ENCODE measurements at regions not wholly inside any gene's neighbourhood (a gene's known extent, or its start where the extent isn't known, plus 50 kb on each side); places are given as distances from the start of the nearest gene placed in this dataset.
"Not testable (repeated sequence)": the region's sequence is repeated elsewhere in the genome, so short reads cannot be mapped to it uniquely, and the experiment has no call there.

GRCh38 chr7:119623427-119623826 is 649.5 kb upstream of the KCND2 start:
- no peak for TF ChIP-seq CTCF (IDR thresholded peaks at IDR 0.05; ENCODE audit: low read depth, low read length)
- no peak overlapping the region for H3K4me3 ChIP-seq (ENCODE audit: low read depth, low read length)

GRCh38 chr7:119630406-119630969 is 642.5 kb upstream of the KCND2 start:
- TF ChIP-seq CTCF (IDR thresholded peaks at IDR 0.05; ENCODE audit: low read depth, low read length): no peak
- H3K4me3 ChIP-seq (ENCODE audit: low read depth, low read length): no peak overlapping the region

DNA sequence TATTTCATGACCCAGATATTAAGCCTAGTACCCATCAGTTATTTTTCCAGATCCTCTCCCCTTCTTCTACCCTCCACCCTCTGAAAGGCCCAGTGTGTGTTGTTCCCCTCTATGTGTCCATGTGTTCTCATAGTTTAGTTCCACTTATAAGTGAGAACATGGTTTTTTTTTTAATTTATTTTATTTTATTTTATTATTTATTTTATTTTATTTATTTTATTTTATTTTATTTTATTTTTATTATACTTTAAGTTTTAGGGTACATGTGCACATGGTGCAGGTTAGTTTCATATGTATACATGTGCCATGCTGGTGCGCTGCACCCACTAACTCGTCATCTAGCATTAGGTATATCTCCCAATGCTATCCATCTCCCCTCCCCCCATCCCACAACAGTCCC is 639.2 kb upstream of the KCND2 start:
- not testable (repeated sequence) for H3K4me3 ChIP-seq (ENCODE audit: low read depth, low read length)

GRCh38 chr7:119640326-119640725 is 632.6 kb upstream of the KCND2 start:
- TF ChIP-seq CTCF (IDR thresholded peaks at IDR 0.05; ENCODE audit: low read depth, low read length): no peak
- H3K4me3 ChIP-seq (ENCODE audit: low read depth, low read length): no peak overlapping the region

DNA sequence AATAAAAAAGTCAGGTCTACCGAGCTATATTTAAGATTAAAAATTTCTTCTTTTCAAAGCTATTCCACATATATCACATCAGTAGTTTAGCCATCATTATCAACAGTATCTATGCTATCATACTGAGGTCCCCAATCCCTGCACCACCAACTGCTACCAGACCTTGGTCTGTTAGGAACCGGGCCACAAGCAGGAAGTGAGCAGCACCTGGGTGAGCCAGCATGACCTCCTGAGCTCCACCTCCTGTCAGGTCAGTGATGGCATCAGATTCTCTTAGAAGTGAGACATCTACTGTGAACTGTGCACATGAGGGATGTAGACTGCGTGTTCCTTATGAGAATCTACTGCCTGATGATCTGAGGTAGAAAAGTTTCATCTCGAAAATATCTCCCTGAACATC is 632.1 kb upstream of the KCND2 start:
- TF ChIP-seq CTCF (IDR thresholded peaks at IDR 0.05; ENCODE audit: low read depth, low read length): no peak
- no peak overlapping the region for H3K4me3 ChIP-seq (ENCODE audit: low read depth, low read length)

GRCh38 chr7:119643558-119643957 is 629.4 kb upstream of the KCND2 start:
- no peak for TF ChIP-seq CTCF (IDR thresholded peaks at IDR 0.05; ENCODE audit: low read depth, low read length)
- H3K4me3 ChIP-seq (ENCODE audit: low read depth, low read length): no peak overlapping the region

DNA sequence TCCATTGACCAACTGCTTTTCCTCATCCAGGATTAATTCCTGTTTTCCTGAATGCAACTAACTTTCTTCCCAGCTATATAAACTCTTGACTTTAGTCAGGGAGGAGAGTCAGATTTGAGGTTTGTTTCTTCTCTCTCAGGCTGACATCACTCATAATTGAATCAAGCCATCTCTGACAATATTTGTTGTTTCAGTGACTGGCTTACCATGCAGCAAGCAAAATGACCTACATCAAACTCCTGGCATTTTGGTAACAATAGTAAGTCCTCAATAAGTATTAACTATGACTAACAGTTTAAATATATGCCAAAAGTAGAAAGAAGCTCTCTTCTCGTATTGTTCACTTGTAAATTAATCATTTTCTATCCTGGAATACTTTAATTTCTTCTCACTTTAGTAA is 625.7 kb upstream of the KCND2 start:
- no peak overlapping the region for H3K4me3 ChIP-seq (ENCODE audit: low read depth, low read length)
- TF ChIP-seq CTCF (IDR thresholded peaks at IDR 0.05; ENCODE audit: low read depth, low read length): no peak

DNA sequence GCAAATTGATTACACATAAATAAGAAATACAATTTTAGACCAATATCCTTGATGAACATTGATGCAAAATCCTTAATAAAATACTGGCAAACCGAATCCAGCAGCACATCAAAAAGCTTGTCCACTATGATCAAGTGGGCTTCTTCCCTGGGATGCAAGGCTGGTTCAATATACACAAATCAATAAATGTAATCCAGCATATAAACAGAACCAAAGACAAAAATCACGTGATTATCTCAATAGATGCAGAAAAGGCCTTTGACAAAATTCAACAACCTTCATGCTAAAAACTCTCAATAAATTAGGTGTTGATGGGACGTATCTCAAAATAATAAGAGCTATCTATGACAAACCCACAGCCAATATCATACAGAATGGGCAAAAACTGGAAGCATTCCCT is 624.2 kb upstream of the KCND2 start:
- not testable (repeated sequence) for H3K4me3 ChIP-seq (ENCODE audit: low read depth, low read length)
